Hematopoietic multipotent progenitor cell treated with erythropoietin and hydrocortisone succinate and interleukin-3 and kit ligand, for 4 days (in vitro differentiated cells): ENCODE measurements at regions not wholly inside any gene's neighbourhood (a gene's known extent, or its start where the extent isn't known, plus 50 kb on each side); places are given as distances from the start of the nearest gene placed in this dataset.
A peak's percentile ranks its signal among the peaks of the same experiment; 100 is the strongest.
"Not testable (repeated sequence)": the region's sequence is repeated elsewhere in the genome, so short reads cannot be mapped to it uniquely, and the experiment has no call there.

ENCODE experiments used
- DNase-seq: peaks from one replicate; pipeline ENCODE4 v3.0.0-alpha.2; 2015

GRCh38 chr10:30762620-30763019 lies 133.1 kb upstream of the LYZL2 start:
- no peak for DNase-seq

DNA sequence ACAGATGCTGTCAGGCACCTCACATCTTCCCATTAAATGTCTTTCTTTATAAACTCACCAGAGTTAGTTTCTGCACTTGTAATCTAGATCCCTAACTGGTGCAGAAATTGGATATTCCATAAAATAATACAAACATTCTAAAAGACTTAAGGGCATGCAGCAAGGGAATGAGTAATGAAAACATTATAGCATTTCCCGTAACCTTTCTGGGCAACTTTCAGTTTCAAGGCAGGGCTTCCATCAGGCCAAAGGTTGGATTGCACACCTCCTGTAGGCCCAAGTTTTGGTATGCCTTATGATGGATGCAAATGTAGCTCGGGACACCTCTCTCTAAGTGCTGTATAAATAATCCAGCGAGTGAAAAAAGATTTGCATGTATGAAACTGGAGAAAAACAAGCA lies 129.9 kb upstream of the LYZL2 start:
- no peak for DNase-seq

GRCh38 chr10:30758338-30758737 lies 128.8 kb upstream of the LYZL2 start:
- DNase-seq, result no peak

DNA sequence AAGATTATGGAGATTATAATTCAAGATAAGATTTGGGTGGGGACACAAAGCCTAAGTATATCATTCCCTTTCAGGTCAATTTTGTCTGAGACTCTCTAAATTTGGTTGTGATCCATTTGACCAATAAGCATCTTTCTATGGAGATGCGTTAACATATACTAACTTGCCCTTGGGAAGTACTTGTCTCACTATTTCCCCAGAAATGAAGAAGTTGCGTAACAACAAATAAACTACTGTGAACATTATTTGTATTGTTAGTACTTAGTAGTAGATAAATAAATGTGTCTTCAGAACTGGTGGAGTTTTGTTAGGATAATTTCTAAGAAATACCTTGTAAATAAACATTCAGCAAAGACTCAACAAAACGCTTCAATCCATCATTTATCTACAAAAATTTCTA lies 127.3 kb upstream of the LYZL2 start:
- DNase-seq, result no peak

- no peak for DNase-seq
Measured at GRCh38 chr10:30756151-30756550, 126.6 kb upstream of the LYZL2 start.

DNA sequence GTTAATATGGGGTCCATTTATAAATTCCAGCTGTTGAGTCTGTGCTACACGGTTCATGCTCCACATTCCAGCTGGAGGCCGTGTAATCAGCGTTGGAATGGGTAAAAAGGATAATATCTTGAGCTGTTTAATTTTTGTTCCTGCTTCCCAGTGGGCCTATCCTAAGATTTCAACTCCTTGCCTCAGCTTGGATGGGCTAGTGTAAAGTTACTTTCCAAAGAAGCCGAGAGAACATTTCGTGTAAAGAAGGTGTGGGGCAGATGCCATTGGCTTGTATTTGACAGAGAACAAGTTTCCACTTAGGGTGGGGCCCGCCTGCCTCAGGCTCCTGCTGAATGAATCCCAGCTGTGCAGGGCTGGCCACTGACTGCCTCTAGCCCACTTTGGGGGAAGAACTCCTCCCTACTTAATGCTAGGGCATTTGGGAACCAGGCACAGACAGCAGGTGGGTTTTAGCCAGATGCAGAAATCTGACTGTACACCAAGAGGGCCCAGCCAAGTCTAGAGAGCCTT lies 125.9 kb upstream of the LYZL2 start:
- no peak for DNase-seq

DNA sequence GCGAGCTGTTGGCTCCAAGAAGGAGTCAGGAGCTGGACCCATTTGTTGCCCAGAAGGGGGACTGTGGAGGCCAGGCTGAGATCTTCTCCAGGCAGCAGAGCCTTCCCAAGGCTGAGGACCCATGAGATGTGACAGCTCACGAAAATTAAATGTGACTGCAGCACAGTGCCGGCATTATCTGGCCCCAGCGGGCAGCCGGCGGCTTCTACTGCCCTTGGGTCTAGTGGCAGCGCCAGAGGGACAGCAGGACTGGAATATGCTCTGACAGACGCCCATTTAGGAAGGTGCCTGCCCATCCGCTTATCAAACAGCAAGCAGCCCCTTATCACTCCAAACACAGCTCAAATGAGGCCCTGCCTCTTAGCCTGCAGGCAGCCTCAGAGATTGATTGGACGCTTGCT lies 122.9 kb upstream of the LYZL2 start:
- peak; percentile 96 for DNase-seq

GRCh38 chr10:30751678-30752331 lies 122.3 kb upstream of the LYZL2 start:
- DNase-seq, result peak; percentile 84

DNA sequence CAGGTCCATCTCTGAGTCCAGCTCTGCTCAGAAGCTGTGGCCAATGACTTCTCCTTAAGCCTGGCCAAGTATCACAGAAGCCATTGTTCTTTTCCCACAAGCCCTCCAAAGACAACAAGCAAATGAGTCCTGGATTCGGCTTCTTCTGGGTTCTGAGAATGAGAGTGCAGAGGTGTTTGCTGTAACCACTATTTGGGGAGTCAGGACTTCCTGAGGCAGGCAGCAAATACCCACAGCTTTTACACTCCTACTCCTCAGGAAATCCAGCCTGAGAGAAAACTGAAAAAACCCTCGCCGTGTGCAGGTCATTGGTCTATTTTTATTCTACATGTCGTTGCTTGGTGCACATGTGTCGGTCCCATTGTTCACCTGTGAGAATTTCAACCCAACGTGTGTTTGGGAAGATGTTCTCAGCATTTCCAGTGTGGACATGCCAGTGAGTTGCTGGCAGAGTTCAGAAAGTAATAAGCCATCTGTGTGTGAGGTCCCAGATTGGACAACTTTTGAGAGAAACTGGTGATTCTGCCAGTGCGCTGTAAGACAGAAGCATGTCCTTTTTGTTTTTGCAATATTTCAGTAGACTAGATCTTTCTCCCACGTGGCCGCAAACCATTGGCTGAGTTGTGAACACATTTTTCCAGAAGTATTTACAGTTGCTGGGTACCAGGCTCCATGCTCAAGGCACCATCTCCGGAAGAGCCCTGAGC lies 121.6 kb upstream of the LYZL2 start:
- peak; percentile 63 for DNase-seq

- no peak for DNase-seq
Measured at GRCh38 chr10:30749385-30749784, 119.8 kb upstream of the LYZL2 start.

GRCh38 chr10:30748152-30748973 lies 118.8 kb upstream of the LYZL2 start:
- no peak for DNase-seq

DNA sequence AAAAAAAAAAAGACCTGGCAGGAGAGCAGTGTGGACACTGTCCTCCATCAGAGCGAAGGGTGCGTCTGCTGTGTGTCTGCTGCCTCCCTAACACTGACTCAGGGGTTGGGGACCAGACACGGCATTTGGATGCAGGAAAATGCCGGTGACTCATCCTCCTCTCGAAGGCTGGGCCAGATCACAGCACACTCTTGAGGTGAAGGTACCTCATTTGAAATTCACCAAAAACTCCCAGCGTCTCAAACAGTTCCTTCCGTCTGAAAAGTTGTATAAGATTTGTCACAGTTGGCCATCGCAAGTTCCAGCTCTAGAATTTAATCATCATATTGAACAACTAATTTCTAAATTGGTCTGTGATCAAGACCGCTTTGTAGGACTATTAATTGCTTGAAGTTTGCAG lies 118.1 kb upstream of the LYZL2 start:
- no peak for DNase-seq

GRCh38 chr10:30745953-30746352 lies 116.4 kb upstream of the LYZL2 start:
- no peak for DNase-seq

DNA sequence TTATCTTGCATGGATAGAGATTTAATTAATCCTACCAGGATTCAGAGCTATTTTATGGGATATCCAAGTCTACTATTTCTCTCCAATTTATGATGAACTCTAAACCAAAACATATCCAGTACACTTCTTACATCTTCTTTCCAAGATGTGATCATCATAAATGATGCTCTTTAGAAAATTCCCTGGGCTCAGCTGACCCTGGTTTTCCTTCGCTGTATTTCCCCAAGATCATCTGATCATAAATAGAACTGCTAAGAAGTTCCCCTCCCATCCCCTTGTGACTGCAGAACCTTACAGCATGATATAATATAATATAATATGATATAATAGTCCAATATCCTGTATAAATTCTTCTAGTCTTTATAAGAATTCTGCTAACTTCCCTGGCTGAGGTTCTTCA lies 114.6 kb upstream of the LYZL2 start:
- DNase-seq, result no peak

DNA sequence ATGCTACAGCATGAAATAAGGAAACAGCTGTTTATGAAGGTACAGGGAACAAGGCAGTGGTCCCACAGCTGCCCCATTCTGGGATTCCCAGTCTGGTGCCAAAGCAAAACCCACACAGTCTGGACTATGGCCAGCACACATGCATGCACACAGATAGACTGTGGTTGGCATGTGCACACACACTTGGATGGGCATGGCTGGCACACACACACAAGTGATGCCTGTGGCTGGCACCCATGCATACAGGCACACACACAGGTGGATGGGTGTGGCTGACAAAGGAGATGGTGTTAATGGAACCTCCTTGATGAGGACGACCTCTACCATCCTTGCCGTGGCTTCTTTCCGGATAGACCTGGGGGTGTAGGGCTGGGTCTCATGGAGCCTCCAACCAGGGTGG lies 114.0 kb upstream of the LYZL2 start:
- no peak for DNase-seq

DNA sequence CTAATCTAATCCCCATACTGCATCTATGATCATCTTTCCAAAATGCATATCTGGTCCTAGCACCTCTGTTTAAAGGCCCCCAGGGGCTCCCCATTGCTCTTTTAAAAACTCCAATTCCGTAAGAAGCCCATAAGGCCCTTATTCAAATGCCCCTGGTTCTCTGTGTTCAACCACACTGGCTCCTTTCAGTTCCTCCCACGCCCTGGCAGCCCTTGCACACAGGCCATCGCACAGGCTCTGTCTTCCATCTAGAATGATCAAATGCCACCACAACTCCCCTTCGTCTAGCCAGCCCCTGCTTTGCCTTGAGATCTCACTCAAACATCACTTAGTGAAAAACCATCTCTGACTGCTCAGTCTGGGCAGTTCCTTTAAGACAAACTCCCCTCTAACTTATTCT lies 112.9 kb upstream of the LYZL2 start:
- no peak for DNase-seq

DNA sequence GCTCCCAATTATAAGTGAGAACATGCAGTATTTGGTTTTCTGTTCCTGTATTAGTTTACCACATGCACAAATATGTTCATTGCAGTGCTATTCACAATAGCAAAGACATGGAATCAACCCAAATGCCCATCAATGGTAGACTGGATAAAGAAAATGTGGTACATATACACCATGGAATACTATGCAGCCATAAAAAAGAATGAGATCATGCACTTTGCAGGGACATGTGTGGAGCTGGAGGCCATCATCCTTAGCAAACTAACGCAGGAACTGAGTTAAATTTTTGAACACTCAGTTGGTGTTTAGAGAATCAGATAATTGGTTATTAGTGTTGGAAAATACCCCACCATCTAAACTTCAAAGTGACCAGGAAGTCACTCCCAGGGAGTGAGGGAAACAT lies 111.2 kb upstream of the LYZL2 start:
- not testable (repeated sequence) for DNase-seq

DNA sequence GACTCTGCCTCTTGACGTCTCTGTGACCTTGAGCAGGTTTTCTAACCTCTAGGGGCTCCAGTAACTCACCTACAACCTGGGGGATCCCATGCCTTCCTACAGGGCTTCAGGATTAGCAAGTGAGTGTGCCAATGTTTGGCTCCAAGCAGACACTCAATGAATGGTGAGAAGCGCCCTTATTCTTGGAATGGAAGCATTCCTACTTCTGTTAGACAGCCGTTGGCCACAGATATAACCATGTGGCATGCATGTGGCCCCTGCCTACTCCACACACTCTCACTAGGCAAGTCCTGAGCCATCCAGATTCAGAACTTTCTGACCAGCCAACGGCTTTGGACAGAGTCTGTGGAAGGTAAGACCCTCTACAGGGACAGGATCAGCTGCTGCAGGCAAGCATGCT lies 108.9 kb upstream of the LYZL2 start:
- no peak for DNase-seq

DNA sequence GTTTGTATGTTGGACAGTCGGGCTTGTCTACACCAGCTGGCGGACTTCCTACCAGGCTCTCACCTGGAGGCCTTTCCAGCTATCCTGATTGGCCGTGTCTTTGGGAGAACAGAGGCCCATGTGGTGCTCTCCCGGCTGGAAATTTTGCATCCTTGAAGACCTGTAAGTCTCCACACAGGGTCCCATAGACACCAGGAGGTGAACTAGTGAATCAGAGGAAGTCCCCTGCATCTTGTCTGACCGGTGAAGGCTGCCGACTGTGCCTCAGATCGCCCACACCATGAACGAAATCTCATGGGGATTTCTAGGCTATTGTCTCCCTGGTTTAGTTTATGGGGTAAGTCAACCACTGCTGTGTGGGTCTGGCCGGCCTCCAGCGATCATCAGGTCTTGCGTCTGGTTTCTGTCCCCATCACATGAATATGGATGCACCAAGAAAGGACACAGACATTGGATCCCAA lies 108.4 kb upstream of the LYZL2 start:
- DNase-seq, result no peak

DNA sequence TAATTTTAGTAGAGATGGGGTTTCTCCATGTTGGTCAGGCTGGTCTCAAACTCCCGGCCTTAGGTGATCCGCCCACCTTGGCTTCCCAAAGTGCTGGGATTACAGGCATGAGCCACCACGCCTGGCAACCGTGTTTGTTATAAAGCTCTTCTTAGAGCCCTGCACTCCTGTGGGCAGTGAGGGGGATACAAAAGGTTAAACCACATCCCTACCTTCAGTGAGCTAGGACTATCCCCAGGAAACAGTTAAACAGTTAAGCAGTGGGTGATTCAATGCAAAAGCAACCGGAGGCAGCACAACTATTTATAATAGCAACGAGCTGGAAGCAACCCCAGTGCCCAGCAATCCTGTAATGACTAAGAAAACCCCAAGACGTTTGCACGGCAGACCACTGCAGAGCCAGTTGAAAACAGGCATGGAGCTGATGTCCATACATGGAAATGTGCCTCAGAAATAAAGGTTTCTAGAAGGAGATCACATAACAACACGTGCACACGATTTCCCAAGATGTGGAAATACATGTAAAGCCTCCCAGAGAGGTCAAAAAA lies 107.2 kb upstream of the LYZL2 start:
- peak; percentile 82 for DNase-seq

DNA sequence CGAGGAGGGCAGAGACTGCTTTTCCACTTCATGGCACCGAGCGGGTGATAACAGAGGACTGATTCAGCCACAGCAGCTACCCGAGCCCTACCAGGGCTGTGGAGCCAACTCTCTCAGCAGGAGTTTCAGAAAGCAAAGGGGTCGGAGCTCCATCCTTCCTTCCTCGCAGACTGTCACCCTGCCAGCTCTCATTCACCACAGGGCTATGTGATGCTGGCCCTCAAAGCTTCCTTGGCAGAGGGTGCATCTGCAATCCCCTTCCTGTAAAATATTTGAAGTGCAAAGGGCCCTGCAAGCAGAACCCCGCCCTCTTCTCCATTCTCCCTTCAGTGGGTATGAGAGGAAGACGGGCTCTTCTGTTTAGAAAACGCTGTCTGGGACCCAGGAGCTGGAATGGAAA lies 105.3 kb upstream of the LYZL2 start:
- peak; percentile 47 for DNase-seq

- no peak for DNase-seq
Measured at GRCh38 chr10:30732671-30733070, 103.1 kb upstream of the LYZL2 start.

- DNase-seq, result no peak
Measured at GRCh38 chr10:30731963-30732362, 102.4 kb upstream of the LYZL2 start.
